Fibroblast of the conjunctiva (primary cell): ENCODE measurements at regions not wholly inside any gene's neighbourhood (a gene's known extent, or its start where the extent isn't known, plus 50 kb on each side); places are given as distances from the start of the nearest gene placed in this dataset.

Source experiments
- DNase-seq: peaks from one replicate; pipeline ENCODE4 v3.0.0-alpha.2; 2010; ENCODE audit warnings: low read depth

DNA sequence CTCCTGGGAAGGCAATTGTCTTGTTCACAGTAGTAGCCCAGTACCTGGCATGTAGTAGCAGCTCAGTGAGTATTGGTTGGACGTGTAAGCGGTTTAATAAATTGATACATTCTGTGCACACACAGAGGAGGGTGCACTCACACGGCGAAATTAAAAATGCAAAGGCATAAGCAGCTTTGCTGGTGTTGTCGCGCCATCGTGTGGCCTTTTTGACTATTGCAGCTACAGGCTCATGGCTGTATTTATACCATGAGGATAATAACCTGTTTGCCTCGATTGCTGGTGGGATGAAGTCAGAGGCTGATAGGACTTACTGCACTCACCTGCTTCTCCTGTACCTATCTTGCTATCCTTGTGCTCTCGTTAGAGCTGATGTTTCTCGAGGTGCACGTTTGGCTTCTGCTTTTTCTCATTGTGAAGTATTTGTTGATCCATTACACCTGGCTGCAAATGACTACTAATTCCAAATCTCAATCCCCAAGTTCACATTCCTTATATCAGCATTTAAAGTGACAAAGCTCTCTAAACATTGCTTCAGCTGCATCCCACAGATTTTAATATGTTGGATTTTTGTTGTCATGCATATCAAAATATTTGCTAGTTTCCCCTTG is 61.5 kb downstream of the TBXT start:
- DNase-seq = peak; percentile 52

DNA sequence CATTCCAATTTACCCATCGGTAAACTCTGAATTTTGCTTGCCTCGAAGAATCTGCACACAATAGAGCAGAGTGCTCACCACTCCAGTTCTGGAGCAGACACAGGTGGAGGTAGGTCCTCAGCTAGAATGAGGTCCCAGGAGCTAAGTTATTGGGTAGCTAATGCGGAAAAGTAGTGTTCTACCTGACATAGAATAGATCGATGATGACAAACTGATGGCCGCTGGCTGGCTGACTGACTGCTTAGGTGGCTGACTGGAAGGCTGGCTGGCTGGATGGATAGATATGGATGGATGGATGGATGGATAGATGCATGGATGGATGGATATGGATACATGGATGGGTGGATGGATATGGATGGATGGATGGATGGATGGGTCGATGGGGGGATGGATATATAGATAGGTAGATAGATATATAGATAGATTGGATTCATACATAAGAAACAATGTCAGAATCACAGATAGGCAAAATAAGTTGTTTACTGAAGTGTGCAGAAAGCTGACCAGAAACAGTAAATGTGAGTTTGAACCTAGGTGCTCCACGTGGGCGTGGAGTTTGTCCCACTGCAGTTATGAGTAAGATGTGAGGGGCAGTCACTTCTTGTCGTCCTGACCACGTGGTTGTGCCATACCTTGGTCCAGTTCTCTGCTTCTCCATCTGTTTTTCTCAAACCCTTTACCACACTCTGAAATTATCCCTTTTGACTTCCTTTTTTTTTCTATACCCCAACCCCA is 62.1 kb downstream of the TBXT start:
- no peak for DNase-seq

DNA sequence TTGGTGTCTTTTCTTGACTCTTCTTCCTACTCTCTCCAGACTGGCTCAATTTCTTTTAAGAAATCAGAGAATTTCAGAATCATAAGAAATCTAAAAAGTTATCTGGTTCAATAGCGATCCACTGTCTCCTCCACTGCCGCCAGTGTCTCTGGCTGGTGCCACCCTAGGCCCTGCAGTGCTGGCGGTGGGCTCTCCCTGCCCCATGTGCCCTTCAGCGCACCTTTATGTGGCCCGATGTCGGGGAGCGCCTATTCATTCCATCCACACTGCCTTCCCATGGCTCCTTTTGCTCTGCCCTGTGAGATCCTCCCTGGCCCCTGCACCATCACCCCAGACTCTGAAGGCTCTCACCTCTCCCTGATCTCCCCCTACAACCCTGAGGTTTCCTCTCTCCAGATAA is 62.8 kb downstream of the TBXT start:
- DNase-seq = no peak

- peak; percentile 14 for DNase-seq
Measured at GRCh38 chr6:166104107-166104506, 63.5 kb downstream of the TBXT start.

- no peak for DNase-seq
Measured at GRCh38 chr6:166101819-166102419, 65.7 kb downstream of the TBXT start.

- DNase-seq = peak; percentile 68
Measured at GRCh38 chr6:166097914-166098522, 69.6 kb downstream of the TBXT start.

DNA sequence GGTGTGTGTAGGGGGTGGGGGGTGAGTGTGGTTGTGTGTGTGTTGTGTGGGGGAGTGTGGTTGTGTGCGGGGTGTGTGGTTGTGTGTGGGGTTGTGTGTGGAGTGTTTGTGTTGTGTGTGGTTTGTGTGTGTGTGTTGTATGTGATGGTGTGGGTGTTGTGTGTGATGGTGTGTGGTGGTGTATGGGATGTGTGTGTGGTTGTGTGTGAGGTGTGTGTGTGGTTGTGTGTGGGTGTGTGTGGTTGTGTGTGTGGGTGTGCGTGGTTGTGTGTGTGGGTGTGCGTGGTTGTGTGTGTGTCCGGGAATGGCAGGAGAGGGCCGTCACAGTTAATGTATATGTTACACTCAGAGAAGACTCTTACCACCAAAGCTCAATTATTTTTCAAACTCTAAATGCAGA is 79.8 kb downstream of the TBXT start:
- DNase-seq = no peak

- DNase-seq = no peak
Measured at GRCh38 chr6:166087246-166087645, 80.4 kb downstream of the TBXT start.

GRCh38 chr6:166085500-166085899 is 82.2 kb downstream of the TBXT start:
- DNase-seq = no peak

- no peak for DNase-seq
Measured at GRCh38 chr6:166084951-166085350, 82.7 kb downstream of the TBXT start.

DNA sequence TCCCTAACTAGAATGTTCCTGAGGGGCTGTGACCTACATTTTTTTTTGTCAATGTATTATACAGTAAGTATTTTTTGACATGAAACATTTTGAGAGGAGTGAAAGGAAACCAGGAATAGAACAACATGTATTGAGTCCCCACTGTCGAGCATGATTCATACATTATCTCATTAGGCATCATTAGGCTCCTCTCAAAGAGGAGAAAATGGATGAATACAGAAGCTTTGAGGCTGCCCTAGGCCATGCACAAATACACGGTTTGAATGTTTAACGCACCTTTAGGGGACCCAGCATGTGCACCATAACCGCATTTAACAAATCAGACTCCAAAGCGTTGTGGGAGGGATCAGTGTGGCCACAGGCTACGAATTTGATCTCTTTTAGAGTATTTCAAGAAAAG is 87.8 kb downstream of the TBXT start:
- no peak for DNase-seq

- DNase-seq = peak; percentile 65
Measured at GRCh38 chr6:166078294-166078693, 89.4 kb downstream of the TBXT start.

- DNase-seq = no peak
Measured at GRCh38 chr6:166076625-166077024, 91.0 kb downstream of the TBXT start.

GRCh38 chr6:166075925-166076324 is 91.7 kb downstream of the TBXT start:
- DNase-seq = no peak

GRCh38 chr6:166075186-166075585 is 92.5 kb downstream of the TBXT start:
- DNase-seq = peak; percentile 22

- no peak for DNase-seq
Measured at GRCh38 chr6:166073082-166073481, 94.6 kb downstream of the TBXT start.

GRCh38 chr6:166068768-166069167 is 98.9 kb downstream of the TBXT start:
- no peak for DNase-seq

- DNase-seq = no peak
Measured at GRCh38 chr6:166058064-166058739, 109.4 kb downstream of the TBXT start.

DNA sequence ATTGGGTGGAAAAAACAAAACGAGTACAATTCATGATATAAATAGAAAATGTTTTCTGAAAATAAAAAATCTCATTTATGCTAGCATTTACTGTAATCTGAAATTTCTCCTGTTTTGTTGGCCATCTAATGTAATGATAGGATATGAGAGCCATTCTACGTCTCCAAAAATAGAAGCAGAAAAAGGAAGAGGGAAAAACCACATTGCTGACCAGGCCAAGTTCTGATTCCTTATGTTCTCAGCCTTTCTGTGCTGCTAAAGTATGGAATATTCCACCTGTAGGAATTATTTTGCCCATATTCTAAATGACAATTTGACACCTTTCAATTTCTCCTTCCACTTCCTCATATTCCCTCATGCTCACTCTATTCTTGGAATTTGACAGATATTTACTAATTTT is 110.2 kb downstream of the TBXT start:
- no peak for DNase-seq

GRCh38 chr6:166056637-166057036 is 111.0 kb downstream of the TBXT start:
- DNase-seq = no peak

DNA sequence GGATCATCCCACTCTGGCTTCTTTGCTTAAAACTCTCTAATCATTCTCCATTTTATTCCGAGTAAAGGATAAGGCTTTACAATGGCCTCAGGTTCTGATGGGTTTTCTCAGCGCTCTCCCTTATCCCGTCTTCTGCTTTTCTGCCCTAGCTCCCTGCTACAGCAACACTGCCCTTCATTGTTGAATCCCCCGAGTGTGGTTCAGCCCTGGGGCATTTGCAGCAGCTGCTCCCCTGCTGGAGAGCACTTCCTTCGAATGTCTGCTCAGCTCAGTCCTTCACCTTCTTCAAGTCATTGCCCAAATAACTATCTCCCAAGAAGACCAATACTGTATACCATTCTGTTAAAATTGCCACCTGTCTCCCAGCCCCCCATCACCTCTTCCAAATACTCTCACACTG is 111.8 kb downstream of the TBXT start:
- no peak for DNase-seq

GRCh38 chr6:166052837-166053236 is 114.8 kb downstream of the TBXT start:
- no peak for DNase-seq

GRCh38 chr6:166050559-166050958 is 117.1 kb downstream of the TBXT start:
- DNase-seq = no peak
